GM10248 (cell line): ENCODE measurements at regions not wholly inside any gene's neighbourhood (a gene's known extent, or its start where the extent isn't known, plus 50 kb on each side); places are given as distances from the start of the nearest gene placed in this dataset.
"Not testable (repeated sequence)": the region's sequence is repeated elsewhere in the genome, so short reads cannot be mapped to it uniquely, and the experiment has no call there.

Experiments
- CTCF ChIA-PET: fragments of 300-600 bp; sonication (Branson Sonifier 250); formaldehyde crosslinking; extraction: SDS; loops from one replicate; lab custom pipeline; 2021; ENCODE audit warnings: antibody characterized with exemption; lab: Yijun Ruan, JAX
- POLR2A ChIA-PET: fragments of 350-650 bp; sonication (Branson Sonifier 250); formaldehyde crosslinking; extraction: SDS; loops from one replicate; lab custom pipeline; 2020; ENCODE audit warnings: antibody characterized with exemption; lab: Yijun Ruan, JAX
- DNase-seq: peaks from one replicate; pipeline ENCODE4 v3.0.0; 2012; ENCODE audit errors: extremely low spot score
- CTCF ChIP-seq: IDR thresholded peaks from 2 replicates; pipeline ENCODE4 v1.5.1; 2012; ENCODE audit warnings: mild to moderate bottlenecking, low read depth; ENCODE audit errors: extremely low read depth, missing control alignments, control extremely low read depth

GRCh38 chr13:21905486-21905885, 234.6 kb downstream of the FGF9 start:
- CTCF ChIA-PET = interaction anchor here (1.5 to 1.6 kb wide), 2 partner anchors 8 to 15 kb away, joined by 3 to 5 read pairs; no protein-coding TSS in a partner anchor
- DNase-seq = no peak
- POLR2A ChIA-PET = no interaction called here
- TF ChIP-seq CTCF = no peak

GRCh38 chr13:21909331-21909730, 238.5 kb downstream of the FGF9 start:
- ChIA-PET POLR2A (no interaction called here), CTCF (no interaction called here)
- TF ChIP-seq CTCF = no peak
- DNase-seq = no peak

- ChIA-PET CTCF (interaction anchor here (1.2 to 1.5 kb wide), 2 partner anchors 13 to 45 kb away, joined by 3 to 4 read pairs; no protein-coding TSS in a partner anchor), POLR2A (no interaction called here)
- DNase-seq = no peak
- no peak for TF ChIP-seq CTCF
Measured at GRCh38 chr13:21910546-21910945, 239.7 kb downstream of the FGF9 start.

GRCh38 chr13:21911646-21912298, 240.9 kb downstream of the FGF9 start:
- CTCF ChIA-PET = interaction anchor here (0.9 to 1.9 kb wide), 4 partner anchors 22 to 365 kb away, joined by 3 to 8 read pairs (median 4); no protein-coding TSS in a partner anchor

GRCh38 chr13:21913010-21913409, 242.1 kb downstream of the FGF9 start:
- ChIA-PET POLR2A (no interaction called here), CTCF (interaction anchor here (0.6 to 1.9 kb wide), 11 partner anchors 8 to 888 kb away, joined by 3 to 14 read pairs (median 3); no protein-coding TSS in a partner anchor)
- TF ChIP-seq CTCF = no peak
- peak; percentile 34 for DNase-seq

More at GRCh38 chr13:21911646-21912298, 240.9 kb downstream of the FGF9 start:
- POLR2A ChIA-PET = no interaction called here
- no peak for TF ChIP-seq CTCF
- no peak for DNase-seq

- no peak for TF ChIP-seq CTCF
- POLR2A ChIA-PET = no interaction called here
- no peak for DNase-seq
- CTCF ChIA-PET = interaction anchor here (1.5 kb wide), 1 partner anchor 13 kb away, joined by 4 read pairs; no protein-coding TSS in a partner anchor
Measured at GRCh38 chr13:21917086-21918015, 246.5 kb downstream of the FGF9 start.

- POLR2A ChIA-PET = not testable (repeated sequence)
Measured at GRCh38 chr13:21920802-21921201, 249.9 kb downstream of the FGF9 start.

More at GRCh38 chr13:21920802-21921201, 249.9 kb downstream of the FGF9 start:
- not testable (repeated sequence) for DNase-seq
- CTCF ChIA-PET = interaction anchor here (1.3 kb wide), 1 partner anchor 16 kb away, joined by 3 read pairs; no protein-coding TSS in a partner anchor
